BLaER1 (cell line): ENCODE measurements at regions not wholly inside any gene's neighbourhood (a gene's known extent, or its start where the extent isn't known, plus 50 kb on each side); places are given as distances from the start of the nearest gene placed in this dataset.
"Not testable (repeated sequence)": the region's sequence is repeated elsewhere in the genome, so short reads cannot be mapped to it uniquely, and the experiment has no call there.

Experiments
- H3K27ac ChIP-seq: shearing (Covaris generic); formaldehyde crosslinking; 2 replicates; pipeline ENCODE4 v1.8.1; 2022
- H3K27me3 ChIP-seq: shearing (Covaris generic); formaldehyde crosslinking; 2 replicates; pipeline ENCODE4 v1.8.1; 2022
- H3K36me3 ChIP-seq: shearing (Covaris generic); formaldehyde crosslinking; 2 replicates; pipeline ENCODE4 v1.8.1; 2022
- H3K4me1 ChIP-seq: shearing (Covaris generic); formaldehyde crosslinking; 2 replicates; pipeline ENCODE4 v1.8.1; 2022
- H3K4me2 ChIP-seq: shearing (Covaris generic); formaldehyde crosslinking; 2 replicates; pipeline ENCODE4 v1.8.1; 2022
- H3K4me3 ChIP-seq: shearing (Covaris generic); formaldehyde crosslinking; 2 replicates; pipeline ENCODE4 v1.8.1; 2022
- H3K9ac ChIP-seq: shearing (Covaris generic); formaldehyde crosslinking; 2 replicates; pipeline ENCODE4 v1.8.1; 2022
- H3K9me3 ChIP-seq: shearing (Covaris generic); formaldehyde crosslinking; 2 replicates; pipeline ENCODE4 v1.8.1; 2022
- H4K20me1 ChIP-seq: shearing (Covaris generic); formaldehyde crosslinking; 2 replicates; pipeline ENCODE4 v1.8.1; 2022

DNA sequence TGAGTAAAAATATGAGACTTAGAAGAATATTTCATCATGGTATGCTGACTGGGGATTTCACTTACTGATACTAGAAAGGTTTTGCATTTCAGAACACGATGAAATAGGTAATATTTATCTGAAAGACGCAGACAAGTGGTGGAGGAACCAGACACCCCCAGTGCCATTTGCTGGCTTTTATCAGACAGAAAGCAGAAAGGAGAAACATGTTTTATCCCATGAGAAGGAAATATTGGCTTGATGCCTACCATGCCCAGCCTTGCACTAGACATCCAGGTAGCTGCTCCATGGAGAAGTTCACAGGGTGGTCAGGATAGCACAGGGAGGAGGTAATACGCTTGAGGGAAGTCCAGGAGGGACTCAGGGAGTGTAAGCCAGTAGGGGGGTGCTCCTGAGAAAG is 258.9 kb upstream of the PLGLB2 start:
- H3K27me3 ChIP-seq, H3K4me2 ChIP-seq, H3K4me3 ChIP-seq, H3K4me1 ChIP-seq, H3K9me3 ChIP-seq, H3K27ac ChIP-seq, H3K9ac ChIP-seq, H4K20me1 ChIP-seq, H3K36me3 ChIP-seq: not testable (repeated sequence)

DNA sequence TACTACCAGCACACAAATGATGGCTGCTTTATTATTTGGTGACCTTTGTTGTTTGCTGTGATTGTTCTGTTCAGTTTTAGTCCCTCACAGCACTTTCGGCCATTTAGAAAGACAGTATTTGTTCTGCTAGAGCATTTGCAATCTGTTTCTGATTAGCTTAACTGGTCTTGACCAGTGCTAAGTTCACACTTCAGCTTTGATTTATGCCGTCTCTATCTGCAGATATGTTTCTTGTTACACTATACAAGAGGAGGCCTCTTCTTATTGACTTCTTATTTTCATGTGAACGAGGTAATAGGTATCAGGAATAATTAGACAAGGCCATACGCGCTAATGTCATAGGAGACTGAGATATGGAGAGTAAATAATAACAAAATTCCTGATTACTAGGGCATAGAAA is 253.0 kb upstream of the PLGLB2 start:
- not testable (repeated sequence) for H4K20me1 ChIP-seq, H3K36me3 ChIP-seq, H3K4me2 ChIP-seq, H3K27ac ChIP-seq, H3K27me3 ChIP-seq, H3K4me3 ChIP-seq, H3K4me1 ChIP-seq, H3K9ac ChIP-seq, H3K9me3 ChIP-seq

DNA sequence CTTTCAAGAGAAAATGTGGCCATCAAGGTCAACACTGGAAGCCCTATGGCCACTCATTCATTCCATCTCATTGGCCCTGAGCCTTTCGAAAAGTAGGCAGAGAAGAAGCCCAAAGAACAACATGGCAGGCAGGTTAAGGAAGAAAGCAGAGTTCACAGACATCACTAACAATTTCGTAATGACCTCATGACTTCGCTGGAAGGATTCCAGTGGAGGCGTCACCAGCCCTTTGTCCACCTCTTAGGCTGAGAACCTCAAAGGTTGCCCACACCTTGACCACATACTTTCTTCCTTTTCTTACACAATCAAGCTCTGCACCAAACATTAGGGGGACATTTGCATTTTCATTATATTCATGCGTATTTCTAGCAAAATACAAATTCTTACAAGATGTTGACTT is 252.4 kb upstream of the PLGLB2 start:
- H3K9me3 ChIP-seq, H3K4me3 ChIP-seq, H3K4me1 ChIP-seq, H3K27ac ChIP-seq, H3K4me2 ChIP-seq, H3K36me3 ChIP-seq, H3K27me3 ChIP-seq, H3K9ac ChIP-seq, H4K20me1 ChIP-seq: not testable (repeated sequence)

DNA sequence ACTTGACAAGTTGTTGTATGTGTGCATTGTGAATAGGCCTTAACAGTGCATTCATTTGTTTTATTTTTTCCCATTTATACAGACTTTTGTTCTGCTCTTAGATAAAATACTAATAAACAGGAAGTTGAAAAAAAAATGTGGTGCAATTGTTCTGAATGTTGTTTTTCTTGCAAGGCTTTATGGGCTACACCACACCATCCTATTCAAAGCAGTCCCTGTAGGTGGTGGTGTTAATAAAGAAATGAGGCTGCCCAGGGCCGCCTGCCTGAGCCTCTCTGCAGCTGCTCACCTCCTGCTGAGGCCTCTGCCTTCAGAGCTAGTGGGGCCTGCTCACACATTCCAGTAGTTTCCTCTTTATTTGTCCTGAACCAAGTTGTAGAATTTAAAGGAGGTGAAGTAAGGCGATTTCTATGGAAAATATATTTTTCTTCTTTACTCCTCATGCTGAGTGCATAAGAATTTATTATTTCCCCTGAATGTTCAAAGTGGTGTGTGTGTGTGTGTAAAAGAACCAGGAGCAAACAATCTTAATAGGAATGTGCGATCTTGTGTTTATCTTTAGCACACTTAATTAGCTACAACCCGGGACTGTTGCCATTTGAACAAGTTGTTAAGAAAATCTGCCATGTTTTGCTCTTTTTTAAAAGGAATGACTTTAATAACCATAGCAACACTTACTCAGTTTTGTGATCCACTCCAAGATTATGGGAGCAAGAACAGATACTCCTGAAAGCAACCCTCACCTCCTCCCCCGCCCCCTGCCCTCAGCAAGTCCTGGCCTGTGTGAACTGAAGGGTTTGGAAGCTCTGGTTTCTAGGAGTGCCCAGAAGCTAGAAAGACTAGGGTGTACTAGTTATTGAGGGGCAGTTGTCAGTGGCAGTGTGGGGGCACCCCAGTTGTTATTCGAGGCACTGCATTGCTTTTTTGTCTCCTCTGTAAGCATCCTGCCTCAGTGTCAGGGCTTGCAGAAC is 251.6 kb upstream of the PLGLB2 start:
- not testable (repeated sequence) for H3K9me3 ChIP-seq, H3K9ac ChIP-seq, H3K4me1 ChIP-seq, H3K36me3 ChIP-seq, H3K27me3 ChIP-seq, H3K27ac ChIP-seq, H3K4me2 ChIP-seq, H4K20me1 ChIP-seq, H3K4me3 ChIP-seq

DNA sequence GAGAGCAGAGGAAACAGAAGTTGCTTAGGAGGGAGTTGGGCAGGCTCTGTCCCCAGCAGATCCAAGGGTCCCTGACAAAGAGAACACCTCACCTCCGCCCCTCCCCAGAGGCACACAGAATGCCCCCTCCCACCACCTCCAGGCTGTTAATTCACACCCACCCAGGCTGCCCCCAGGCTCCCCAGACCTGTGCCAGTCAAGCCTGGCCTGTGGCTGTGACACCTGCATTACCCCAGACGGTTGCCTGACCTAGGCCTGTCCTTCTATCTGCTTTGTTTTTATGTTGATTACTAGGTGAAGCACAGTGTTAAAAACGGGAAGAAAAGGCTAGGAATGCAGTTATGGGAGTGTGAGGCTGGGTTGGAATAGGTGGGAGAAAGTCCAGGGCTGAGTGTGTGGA is 250.8 kb upstream of the PLGLB2 start:
- H3K36me3 ChIP-seq, H3K27me3 ChIP-seq, H3K4me2 ChIP-seq, H3K9me3 ChIP-seq, H3K4me1 ChIP-seq, H3K27ac ChIP-seq, H3K4me3 ChIP-seq, H3K9ac ChIP-seq, H4K20me1 ChIP-seq: not testable (repeated sequence)

DNA sequence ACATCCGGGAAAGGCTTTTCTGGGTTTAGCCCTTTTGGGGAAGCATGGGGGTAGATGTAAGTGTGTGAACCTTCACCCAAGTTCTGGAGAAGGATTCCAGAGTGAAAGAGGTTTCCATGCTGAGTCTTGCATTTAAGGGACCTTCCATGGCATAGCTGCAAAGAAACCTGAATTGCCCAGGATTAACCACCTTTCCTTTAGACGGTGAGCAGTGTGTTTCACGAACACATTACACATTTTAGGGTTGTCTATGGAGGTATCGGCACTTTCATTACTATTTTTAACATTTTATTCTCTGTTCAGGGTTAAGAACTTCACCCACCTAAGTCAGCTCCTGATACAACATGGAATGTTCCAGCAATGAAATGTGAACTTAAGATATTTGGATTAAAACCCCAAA is 250.2 kb upstream of the PLGLB2 start:
- not testable (repeated sequence) for H3K9me3 ChIP-seq, H3K36me3 ChIP-seq, H3K9ac ChIP-seq, H3K4me2 ChIP-seq, H3K4me1 ChIP-seq, H3K27me3 ChIP-seq, H4K20me1 ChIP-seq, H3K27ac ChIP-seq, H3K4me3 ChIP-seq

DNA sequence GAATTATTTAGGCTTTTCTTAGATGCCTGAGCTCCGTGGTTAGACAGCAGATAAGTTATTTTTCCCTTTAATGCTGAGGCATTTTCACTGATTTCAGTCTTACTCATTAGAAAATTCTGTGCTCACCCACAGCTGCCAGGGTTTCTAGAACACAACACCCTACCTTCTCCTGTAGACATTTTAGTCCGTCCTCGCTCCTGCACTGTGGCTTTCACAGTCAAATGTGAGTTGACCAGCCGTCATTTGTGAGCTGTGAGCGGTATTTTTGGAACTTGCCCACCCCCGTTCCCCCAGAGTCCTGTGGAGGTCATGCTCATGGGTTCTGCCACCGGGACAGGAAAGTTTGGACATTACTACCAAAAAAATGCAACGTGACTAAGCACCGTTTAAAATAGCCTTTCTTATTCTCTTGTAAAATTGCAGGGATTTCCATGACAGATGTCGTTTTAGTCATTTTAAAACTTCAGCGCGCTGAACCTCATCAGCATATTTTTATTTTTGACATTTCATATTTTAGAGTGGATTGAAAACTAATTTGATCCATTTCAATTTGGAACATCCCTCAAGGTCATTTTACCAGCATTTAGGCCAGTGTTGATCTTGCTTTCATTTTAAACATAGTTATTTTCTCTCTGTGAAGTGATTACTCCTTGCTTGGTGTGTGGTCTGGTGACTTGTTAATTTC is 249.6 kb upstream of the PLGLB2 start:
- H3K36me3 ChIP-seq, H3K27me3 ChIP-seq, H3K9ac ChIP-seq, H3K9me3 ChIP-seq, H3K27ac ChIP-seq, H3K4me3 ChIP-seq, H3K4me2 ChIP-seq, H4K20me1 ChIP-seq, H3K4me1 ChIP-seq: not testable (repeated sequence)

DNA sequence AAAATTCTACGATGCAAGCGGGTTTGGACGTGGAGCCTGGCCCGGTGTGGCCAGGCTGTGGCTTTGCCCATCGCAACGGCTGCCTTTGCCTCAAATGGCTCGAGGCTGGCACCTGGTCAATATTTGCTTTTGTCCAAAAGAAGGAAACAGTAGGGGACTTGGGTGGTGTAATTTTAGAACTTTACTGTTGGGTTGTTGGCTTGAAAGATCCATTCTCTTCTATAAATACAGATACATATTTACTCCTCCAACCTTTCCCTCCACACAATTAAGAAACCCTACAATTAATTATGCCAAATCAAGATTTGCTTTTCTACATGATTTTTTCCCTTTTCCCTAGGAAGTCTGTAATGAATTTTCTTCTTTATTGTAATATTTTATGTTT is 249.0 kb upstream of the PLGLB2 start:
- H3K4me3 ChIP-seq, H3K9ac ChIP-seq, H3K36me3 ChIP-seq, H3K27ac ChIP-seq, H4K20me1 ChIP-seq, H3K4me1 ChIP-seq, H3K4me2 ChIP-seq, H3K27me3 ChIP-seq, H3K9me3 ChIP-seq: not testable (repeated sequence)

DNA sequence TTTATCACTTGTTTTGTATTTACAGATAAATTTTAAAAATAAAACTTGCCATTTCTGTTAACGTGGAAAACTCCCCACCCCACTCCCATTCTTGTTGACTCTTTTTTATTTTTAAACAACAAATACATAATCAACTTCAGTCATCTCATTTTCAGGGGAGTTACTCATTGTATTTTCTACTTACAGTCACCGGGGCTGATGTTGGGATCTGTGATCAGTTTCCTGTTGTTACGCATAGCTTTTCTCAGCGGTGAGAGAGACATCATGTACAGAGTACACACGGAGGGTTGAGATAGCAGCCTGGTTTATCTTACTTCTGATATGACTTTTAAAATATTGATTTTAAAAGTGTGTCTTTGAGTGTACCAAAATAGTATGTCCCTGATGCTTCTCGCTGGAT is 248.0 kb upstream of the PLGLB2 start:
- not testable (repeated sequence) for H3K36me3 ChIP-seq, H3K4me1 ChIP-seq, H4K20me1 ChIP-seq, H3K9me3 ChIP-seq, H3K27ac ChIP-seq, H3K27me3 ChIP-seq, H3K4me3 ChIP-seq, H3K4me2 ChIP-seq, H3K9ac ChIP-seq

DNA sequence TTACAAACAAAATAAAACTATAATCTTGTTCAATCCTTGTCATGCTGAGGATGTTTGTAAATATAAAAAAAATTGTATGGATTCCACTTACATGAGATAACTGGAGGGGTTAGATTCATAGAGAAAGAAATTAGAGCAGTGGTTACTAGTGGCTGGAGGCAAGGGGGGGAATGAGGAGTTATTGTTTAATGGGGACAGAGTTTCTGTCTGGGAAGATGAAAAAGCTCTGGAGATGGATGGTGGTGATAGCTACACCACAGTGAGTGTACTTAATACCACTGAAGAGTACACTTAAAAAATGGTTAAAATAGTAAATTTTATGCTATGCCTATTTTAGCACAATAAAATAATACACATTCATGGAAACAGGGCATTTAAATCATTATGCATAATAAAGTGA is 247.5 kb upstream of the PLGLB2 start:
- not testable (repeated sequence) for H3K27ac ChIP-seq, H3K4me3 ChIP-seq, H3K36me3 ChIP-seq, H3K27me3 ChIP-seq, H3K4me2 ChIP-seq, H3K4me1 ChIP-seq, H3K9ac ChIP-seq, H3K9me3 ChIP-seq, H4K20me1 ChIP-seq

DNA sequence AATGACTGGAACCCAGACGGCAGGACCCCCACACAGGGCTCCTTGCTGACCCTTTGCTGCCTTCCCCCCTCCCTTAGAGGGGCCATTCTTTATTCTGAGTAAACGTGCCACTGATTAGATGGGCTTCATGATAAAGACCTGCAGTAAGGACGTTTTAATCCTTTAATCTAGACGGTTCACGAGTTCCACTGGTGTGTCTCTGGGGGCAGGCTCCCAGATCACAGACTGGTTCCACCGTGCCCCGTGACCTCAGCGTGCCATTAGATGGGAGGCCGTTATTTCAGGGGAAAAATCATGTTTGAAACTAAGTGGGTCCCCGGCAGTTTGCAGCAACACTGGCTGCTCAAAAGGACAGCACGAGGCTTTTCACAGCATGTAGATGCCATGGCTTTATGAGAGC is 246.9 kb upstream of the PLGLB2 start:
- H3K9ac ChIP-seq, H3K4me1 ChIP-seq, H3K9me3 ChIP-seq, H4K20me1 ChIP-seq, H3K27ac ChIP-seq, H3K36me3 ChIP-seq, H3K27me3 ChIP-seq, H3K4me3 ChIP-seq, H3K4me2 ChIP-seq: not testable (repeated sequence)

DNA sequence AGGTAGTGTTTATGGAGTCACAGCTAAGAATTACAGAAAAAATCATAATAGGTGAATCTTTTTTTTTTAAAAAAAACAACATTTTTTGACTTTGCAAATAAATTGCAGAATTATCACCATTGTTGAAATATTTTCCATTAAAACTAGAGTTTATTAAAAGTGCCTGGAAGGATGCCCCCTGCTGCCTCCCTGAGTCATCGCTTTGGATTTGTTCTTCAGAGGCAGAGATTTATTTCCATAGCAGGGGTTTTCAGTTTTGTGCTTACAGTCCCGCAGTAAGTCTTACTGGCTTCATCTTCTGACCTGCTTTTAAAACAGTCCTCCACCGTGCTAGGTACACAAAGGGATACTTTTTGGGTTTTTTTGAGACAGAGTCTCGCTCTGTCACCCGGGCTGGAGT is 244.9 kb upstream of the PLGLB2 start:
- H3K9ac ChIP-seq, H3K27ac ChIP-seq, H3K4me2 ChIP-seq: not testable (repeated sequence)

DNA sequence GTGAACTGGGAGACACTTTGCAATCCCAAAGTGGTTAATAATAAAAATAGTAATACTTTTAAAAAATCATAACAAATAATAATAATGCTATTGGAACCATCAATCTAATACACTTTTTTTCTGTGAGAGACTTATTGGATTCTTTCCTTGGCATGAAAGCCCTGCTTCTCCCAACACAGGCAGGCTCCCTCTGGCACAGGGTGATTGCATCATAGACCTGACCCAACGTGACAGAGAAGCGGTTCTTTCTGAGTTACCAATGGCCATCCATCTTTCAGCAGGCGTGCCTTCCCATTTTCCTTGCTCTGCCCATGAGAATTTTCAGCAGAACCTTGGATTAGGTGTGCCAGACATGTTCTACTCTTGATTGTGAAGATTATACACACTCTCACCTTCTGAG is 242.6 kb upstream of the PLGLB2 start:
- not testable (repeated sequence) for H3K4me2 ChIP-seq, H3K9ac ChIP-seq, H3K36me3 ChIP-seq, H3K4me1 ChIP-seq, H4K20me1 ChIP-seq, H3K4me3 ChIP-seq, H3K27me3 ChIP-seq, H3K27ac ChIP-seq, H3K9me3 ChIP-seq

More for the DNA sequence above, 244.9 kb upstream of the PLGLB2 start:
- not testable (repeated sequence) for H3K4me3 ChIP-seq, H3K4me1 ChIP-seq, H3K36me3 ChIP-seq, H4K20me1 ChIP-seq, H3K27me3 ChIP-seq, H3K9me3 ChIP-seq

DNA sequence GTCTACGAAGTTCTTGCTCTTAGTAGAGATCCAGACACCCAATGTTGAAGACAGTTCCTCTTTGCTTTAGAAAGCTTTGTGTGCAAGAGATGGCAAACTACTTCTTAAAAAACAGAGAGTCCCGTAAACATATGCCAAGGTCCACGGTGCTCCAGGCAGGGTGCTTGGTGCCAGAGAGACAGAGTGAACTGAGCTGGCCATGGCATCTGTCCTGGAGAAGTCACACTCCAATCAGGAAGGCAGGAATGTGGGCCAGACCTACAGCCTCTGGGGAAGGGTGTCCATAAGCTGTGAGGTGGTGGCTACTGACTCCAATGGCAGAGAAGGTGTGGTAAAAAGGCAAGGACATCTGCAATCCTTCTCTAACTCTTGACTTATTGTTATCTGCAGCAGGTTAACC is 242.0 kb upstream of the PLGLB2 start:
- not testable (repeated sequence) for H3K27me3 ChIP-seq, H3K9ac ChIP-seq, H4K20me1 ChIP-seq, H3K27ac ChIP-seq, H3K4me2 ChIP-seq, H3K4me3 ChIP-seq, H3K36me3 ChIP-seq, H3K4me1 ChIP-seq, H3K9me3 ChIP-seq
